K562 (cell line): ENCODE measurements at regions not wholly inside any gene's neighbourhood (a gene's known extent, or its start where the extent isn't known, plus 50 kb on each side); places are given as distances from the start of the nearest gene placed in this dataset.

ENCODE experiments used
- ATAC-seq: fragments of 200-7000 bp; cut with Tn5 transposase; 3 replicates; pipeline ENCODE4 v1.9.1; 2020; ENCODE audit warnings: moderate library complexity
- BruUV-seq: library from RNA; stranded (reverse); fragments of 400-500 nt; replicated peaks from 2 replicates; lab custom pipeline; 2021; lab: Mats Ljungman, UMichigan
- CTCF ChIA-PET: fragments of 300-600 bp; formaldehyde crosslinking; extraction: SDS; loops from one replicate; lab custom pipeline; 2021; ENCODE audit warnings: low intra/inter-chr PET ratio; lab: Yijun Ruan, JAX
- POLR2A ChIA-PET: fragments of 300-600, 350-650 bp; sonication (Branson Sonifier 250); formaldehyde crosslinking; extraction: SDS; loops from one replicate; lab custom pipeline; 2021; ENCODE audit warnings: antibody characterized with exemption, inconsistent platforms; lab: Yijun Ruan, JAX
- DNase-seq, 4 experiments: peaks; one replicate each; pipeline versions ENCODE4 v3.0.0 to v3.0.0-alpha.2; 2011 to 2018; ENCODE audit warnings: low spot score in 3 of 4, mixed read lengths in 3 of 4; ENCODE audit errors: extremely low read depth in 1 of 4
- FAIRE-seq: peaks from 2 replicates; lab custom pipeline; 2011; peaks lifted over from hg19 to GRCh38; lab: Jason Lieb, UNC
- H2AFZ ChIP-seq: 2 replicates; pipeline ENCODE4 v1.6.0; 2011; ENCODE audit warnings: low read depth, low read length, control low read depth, inconsistent platforms
- H3K27ac ChIP-seq: fragments of 200-600 bp; 3 replicates; pipeline ENCODE4 v1.8.0; 2011; ENCODE audit warnings: low read depth, mild to moderate bottlenecking, control low read depth, inconsistent platforms, low read length, moderate library complexity, mixed read lengths; ENCODE audit errors: extremely low read depth
- H3K27me3 ChIP-seq, 2 experiments: fragments of 300-600 bp in 1 of 2; 2 replicates in 1 of 2; 3 replicates in 1 of 2; pipeline versions ENCODE4 v1.6.0 to v1.8.0; 2011; ENCODE audit warnings: inconsistent platforms in 2 of 2, low read length in 2 of 2, mild to moderate bottlenecking in 1 of 2, mixed read lengths in 1 of 2, moderate library complexity in 1 of 2; ENCODE audit not compliant: control insufficient read depth in 2 of 2, insufficient read depth in 2 of 2
- H3K36me3 ChIP-seq: fragments of 300-600 bp; 3 replicates; pipeline ENCODE4 v1.8.0; 2011; ENCODE audit warnings: mild to moderate bottlenecking, low read length, inconsistent platforms; ENCODE audit not compliant: control insufficient read depth, insufficient read depth
- H3K4me1 ChIP-seq, 2 experiments: fragments of 200-600 bp in 1 of 2; replicated peaks in 1 of 2; 2 replicates in 1 of 2; 3 replicates in 1 of 2; pipeline versions ENCODE4 v1.5.1 to v1.8.0; 2011; ENCODE audit warnings: inconsistent platforms in 2 of 2, low read length in 2 of 2, mild to moderate bottlenecking in 1 of 2, mixed read lengths in 1 of 2, moderate library complexity in 1 of 2; ENCODE audit not compliant: control insufficient read depth in 2 of 2, insufficient read depth in 2 of 2
- H3K4me2 ChIP-seq: 2 replicates; pipeline ENCODE4 v1.6.1; 2011; ENCODE audit warnings: low read length, control low read depth, inconsistent platforms, mixed read lengths; ENCODE audit not compliant: insufficient read depth
- H3K4me3 ChIP-seq: fragments of 200-600 bp; sonication (generic), shearing (Covaris generic); 2 replicates; pipeline ENCODE4 v1.5.1; 2016; ENCODE audit warnings: control low read depth, inconsistent platforms
- H3K79me2 ChIP-seq: fragments of 200-600 bp; 3 replicates; pipeline ENCODE4 v1.8.0; 2011; ENCODE audit warnings: low read length, inconsistent platforms; ENCODE audit not compliant: control insufficient read depth, insufficient read depth
- H3K9ac ChIP-seq, 2 experiments: 2 replicates each; pipeline versions ENCODE4 v1.6.0 to v1.6.1; 2011; ENCODE audit warnings: low read depth in 2 of 2, low read length in 2 of 2, control low read depth in 1 of 2, inconsistent platforms in 1 of 2, mild to moderate bottlenecking in 1 of 2, mixed read lengths in 1 of 2; ENCODE audit not compliant: insufficient read depth in 1 of 2
- H3K9me1 ChIP-seq: one replicate; pipeline ENCODE4 v1.6.0; 2011; ENCODE audit warnings: inconsistent platforms, mild to moderate bottlenecking, low read length, moderate library complexity; ENCODE audit not compliant: control insufficient read depth, insufficient read depth
- H3K9me3 ChIP-seq: replicated peaks from 2 replicates; pipeline ENCODE4 v1.5.1; 2011; ENCODE audit warnings: low read depth, low read length, inconsistent platforms; ENCODE audit not compliant: control insufficient read depth, insufficient read depth
- H4K20me1 ChIP-seq: replicated peaks from 2 replicates; pipeline ENCODE4 v1.6.1; 2011; ENCODE audit warnings: low read length, inconsistent platforms, mixed read lengths; ENCODE audit not compliant: control insufficient read depth, insufficient read depth
- ARID1B ChIP-seq: fragments of 450-650 bp; IDR thresholded peaks from 2 replicates; pipeline ENCODE4 v1.6.1; 2016; ENCODE audit warnings: antibody characterized with exemption, mild to moderate bottlenecking, inconsistent platforms
- CCNT2 ChIP-seq: IDR thresholded peaks from 2 replicates; pipeline ENCODE4 v1.6.1; 2011; ENCODE audit warnings: borderline replicate concordance, low read depth, mild to moderate bottlenecking, moderate library complexity, mixed read lengths, low read length; ENCODE audit not compliant: insufficient read length; ENCODE audit errors: extremely low read depth
- CTCFL ChIP-seq: IDR thresholded peaks from 2 replicates; pipeline ENCODE4 v1.6.1; 2011; ENCODE audit warnings: borderline replicate concordance, low read depth, mild to moderate bottlenecking, moderate library complexity, low read length; ENCODE audit not compliant: insufficient read depth, poor library complexity, severe bottlenecking
- DNMT1 ChIP-seq: fragments of 450-650 bp; IDR thresholded peaks from 2 replicates; pipeline ENCODE4 v1.6.1; 2016; ENCODE audit warnings: antibody characterized with exemption, mild to moderate bottlenecking
- MYC ChIP-seq, 2 experiments: fragments of 250-450 bp in 1 of 2; sonication (Bioruptor Pico) in 1 of 2; IDR thresholded peaks; 2 replicates each; pipeline versions ENCODE4 v1.5.1 to v1.6.1; 2012 to 2021; ENCODE audit warnings: low read depth in 2 of 2, borderline replicate concordance in 1 of 2, improper control_type of control experiment in 1 of 2, low read length in 1 of 2, mild to moderate bottlenecking in 1 of 2, moderate library complexity in 1 of 2
- PHF8 ChIP-seq: fragments of 200-600 bp; sonication (generic); IDR thresholded peaks from 2 replicates; pipeline ENCODE4 v1.6.1; 2012; ENCODE audit warnings: mixed run types, mild to moderate bottlenecking, inconsistent platforms, low read length, moderate library complexity, borderline replicate concordance
- PTRF ChIP-seq: fragments of 450-650 bp; IDR thresholded peaks from 2 replicates; pipeline ENCODE4 v1.6.1; 2016; ENCODE audit warnings: mild to moderate bottlenecking, missing genetic modification characterization, missing compliant biosample characterization
- U2AF1 ChIP-seq: fragments of 200-400 bp; formaldehyde crosslinking; optimal IDR thresholded peaks from 2 replicates; pipeline ENCODE3; 2017; ENCODE audit warnings: mild to moderate bottlenecking, low read depth, low read length, moderate library complexity
- ZNF212 ChIP-seq: fragments of 450-650 bp; formaldehyde crosslinking; IDR thresholded peaks from 2 replicates; pipeline ENCODE4 v1.4.0; 2020; ENCODE audit warnings: mild to moderate bottlenecking
- ZNF263 ChIP-seq: sonication (generic); formaldehyde crosslinking; IDR thresholded peaks from 2 replicates; pipeline ENCODE4 v1.8.0; 2022; ENCODE audit warnings: mild to moderate bottlenecking, missing genetic modification reagents, borderline replicate concordance
- ZNF311 ChIP-seq: fragments of 250-450 bp; sonication (Bioruptor Pico); IDR thresholded peaks from 2 replicates; pipeline ENCODE4 v1.4.0; 2020; ENCODE audit warnings: mild to moderate bottlenecking, moderate library complexity
- WGBS: fragments of 100-300 bp; shearing (Covaris generic); methylation state at CpG from one replicate; pipeline ENCODE4 v1.1.6; 2016; ENCODE audit warnings: low coverage, mixed read lengths; ENCODE audit not compliant: insufficient coverage; ENCODE audit errors: missing lambda C conversion rate; 5-methylcytosine and 5-hydroxymethylcytosine counted together
- in situ Hi-C: fragments of 300-500 bp; cut with MboI; formaldehyde crosslinking; loops from 4 replicates; pipeline ENCODE4 v1.15.0; 2018; ENCODE audit warnings: inconsistent platforms, mixed read lengths
- intact Hi-C: fragments of 100-400 bp; cut with micrococcal nuclease; formaldehyde crosslinking; loops from 2 replicates; pipeline ENCODE4 v1.14.2; 2022
- TF ChIP-seq, protein P1 (sequence below): fragments of 450-650 bp; IDR thresholded peaks from 2 replicates; pipeline ENCODE4 v1.6.1; 2016; ENCODE audit warnings: mild to moderate bottlenecking

DNA sequence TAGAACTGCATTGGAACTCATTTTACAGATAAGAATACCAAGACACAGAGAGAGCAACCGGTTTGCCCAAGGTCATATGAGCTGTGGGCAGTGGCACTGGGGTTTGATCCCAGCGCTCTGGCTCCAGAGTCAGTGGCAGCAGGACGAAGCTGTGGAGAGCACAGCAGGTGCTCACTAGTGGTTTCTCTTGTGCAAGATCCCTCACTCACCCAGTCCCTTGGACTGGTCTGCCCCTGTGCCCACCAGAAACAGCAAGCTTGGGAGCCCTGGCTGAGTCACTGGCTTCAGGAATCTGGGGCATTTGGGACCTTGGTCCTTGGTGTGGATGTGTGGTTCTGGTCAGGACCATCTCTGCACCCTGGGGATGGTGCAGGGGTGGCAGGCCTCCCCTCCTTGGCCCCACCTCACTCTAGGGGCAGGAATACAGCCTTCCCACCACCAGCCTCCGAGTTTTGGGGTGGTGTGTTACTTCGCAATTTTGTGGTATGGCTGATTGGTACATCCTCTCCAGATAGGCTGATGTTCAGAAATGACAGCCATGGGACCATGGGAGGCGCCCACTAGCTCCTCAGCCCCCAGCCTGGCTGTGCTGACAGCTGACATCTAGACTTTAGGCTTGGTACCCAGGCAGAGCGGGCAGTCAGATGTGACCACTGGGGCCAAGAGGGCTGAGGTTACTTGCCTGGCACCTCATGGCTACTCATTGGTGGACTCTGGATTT is 104.6 kb downstream of the LSM3 start:
- Histone ChIP-seq H3K27me3 (no peaks in the 10 kb centered on the region), H2AFZ (no peak overlapping the region), H3K4me1 (peaks cover 22% of the 10 kb centered on the region in 2 experiments), H3K4me3 (no peak overlapping the region), H3K27ac (no peak overlapping the region), H3K9ac (0 out of 4 replicates have a peak overlapping the region, but pooled peaks of 1 of the 2 experiments have one; percentile 3), H3K9me1 (no peaks in the 10 kb centered on the region), H3K36me3 (no peaks in the 10 kb centered on the region), H4K20me1 (no peaks in the 10 kb centered on the region), H3K79me2 (no peaks in the 10 kb centered on the region), H3K9me3 (no peaks in the 10 kb centered on the region), H3K4me2 (no peak overlapping the region)
- in situ Hi-C loops (no loop called here), intact Hi-C loops (no loop called here)
- 63% methylated on average over 7 of the region's 7 CpGs for WGBS
- ChIA-PET CTCF (no interaction called here), POLR2A (no interaction called here)
- FAIRE-seq, result no peak
- no TSS peak for BruUV-seq
- TF ChIP-seq DNMT1 (no peak), CTCFL (no peak), CCNT2 (no peak), ZNF263 (CRISPR knock-in tag) (no peak), PTRF (tag) (no peak), PHF8 (no peak), U2AF1 (no peak), ZNF311 (CRISPR knock-in tag) (no peak), ARID1B (no peak), ZNF212 (CRISPR knock-in tag) (no peak), MYC (IDR thresholded peaks at IDR 0.05; ENCODE audit: low read depth, low read length) (no peak), MYC (CRISPR knock-in tag; IDR thresholded peaks at IDR 0.05; ENCODE audit: borderline replicate concordance, low read depth) (no peak)
- TF ChIP-seq, protein P1, sequence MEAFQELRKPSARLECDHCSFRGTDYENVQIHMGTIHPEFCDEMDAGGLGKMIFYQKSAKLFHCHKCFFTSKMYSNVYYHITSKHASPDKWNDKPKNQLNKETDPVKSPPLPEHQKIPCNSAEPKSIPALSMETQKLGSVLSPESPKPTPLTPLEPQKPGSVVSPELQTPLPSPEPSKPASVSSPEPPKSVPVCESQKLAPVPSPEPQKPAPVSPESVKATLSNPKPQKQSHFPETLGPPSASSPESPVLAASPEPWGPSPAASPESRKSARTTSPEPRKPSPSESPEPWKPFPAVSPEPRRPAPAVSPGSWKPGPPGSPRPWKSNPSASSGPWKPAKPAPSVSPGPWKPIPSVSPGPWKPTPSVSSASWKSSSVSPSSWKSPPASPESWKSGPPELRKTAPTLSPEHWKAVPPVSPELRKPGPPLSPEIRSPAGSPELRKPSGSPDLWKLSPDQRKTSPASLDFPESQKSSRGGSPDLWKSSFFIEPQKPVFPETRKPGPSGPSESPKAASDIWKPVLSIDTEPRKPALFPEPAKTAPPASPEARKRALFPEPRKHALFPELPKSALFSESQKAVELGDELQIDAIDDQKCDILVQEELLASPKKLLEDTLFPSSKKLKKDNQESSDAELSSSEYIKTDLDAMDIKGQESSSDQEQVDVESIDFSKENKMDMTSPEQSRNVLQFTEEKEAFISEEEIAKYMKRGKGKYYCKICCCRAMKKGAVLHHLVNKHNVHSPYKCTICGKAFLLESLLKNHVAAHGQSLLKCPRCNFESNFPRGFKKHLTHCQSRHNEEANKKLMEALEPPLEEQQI, result no peak
- no peak for DNase-seq
- ATAC-seq, result no peak
